H4 (cell line): ENCODE measurements at regions not wholly inside any gene's neighbourhood (a gene's known extent, or its start where the extent isn't known, plus 50 kb on each side); places are given as distances from the start of the nearest gene placed in this dataset.

Source experiments
- DNase-seq: peaks from one replicate; pipeline ENCODE4 v3.0.0-alpha.2; 2015; ENCODE audit warnings: low spot score

DNA sequence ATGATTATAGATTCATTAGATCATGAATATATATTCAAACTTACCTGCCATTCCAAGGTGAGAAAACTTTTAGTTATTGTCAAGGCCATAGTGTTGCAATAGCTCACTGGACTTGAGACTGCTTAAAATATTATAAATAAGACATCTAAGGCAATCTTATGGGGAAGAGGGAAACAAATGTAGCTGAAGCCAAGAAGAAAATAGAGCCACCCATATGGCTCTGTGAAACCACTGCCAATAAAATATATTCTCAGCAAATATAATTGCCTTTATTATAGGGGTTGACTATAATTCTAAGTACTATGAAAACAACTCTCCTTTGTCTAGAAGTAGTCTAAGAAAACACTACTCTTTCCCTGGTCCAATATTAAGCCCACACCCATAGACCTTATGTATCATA, 938.5 kb downstream of the FSTL5 start:
- DNase-seq = no peak

- DNase-seq = no peak
Measured at GRCh38 chr4:161222889-161223288, 940.9 kb downstream of the FSTL5 start.

DNA sequence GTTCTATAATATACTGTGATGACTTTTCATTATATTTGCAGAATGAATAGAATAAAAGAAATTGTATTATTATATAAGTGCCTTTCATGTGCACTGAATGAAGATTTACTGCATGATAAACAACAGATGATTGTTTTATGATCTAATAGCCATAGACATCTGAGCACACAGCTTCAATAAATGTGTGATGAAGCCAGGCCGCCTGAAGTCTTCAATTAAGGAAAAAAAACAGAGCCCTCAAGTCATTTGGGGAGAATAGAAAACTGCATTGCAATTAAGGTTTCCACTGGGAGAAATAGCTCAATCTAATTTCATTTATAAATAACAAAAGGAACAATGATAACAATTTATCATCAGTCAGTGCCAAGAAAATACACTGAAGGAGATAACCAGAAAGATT, 955.2 kb downstream of the FSTL5 start:
- DNase-seq = no peak

DNA sequence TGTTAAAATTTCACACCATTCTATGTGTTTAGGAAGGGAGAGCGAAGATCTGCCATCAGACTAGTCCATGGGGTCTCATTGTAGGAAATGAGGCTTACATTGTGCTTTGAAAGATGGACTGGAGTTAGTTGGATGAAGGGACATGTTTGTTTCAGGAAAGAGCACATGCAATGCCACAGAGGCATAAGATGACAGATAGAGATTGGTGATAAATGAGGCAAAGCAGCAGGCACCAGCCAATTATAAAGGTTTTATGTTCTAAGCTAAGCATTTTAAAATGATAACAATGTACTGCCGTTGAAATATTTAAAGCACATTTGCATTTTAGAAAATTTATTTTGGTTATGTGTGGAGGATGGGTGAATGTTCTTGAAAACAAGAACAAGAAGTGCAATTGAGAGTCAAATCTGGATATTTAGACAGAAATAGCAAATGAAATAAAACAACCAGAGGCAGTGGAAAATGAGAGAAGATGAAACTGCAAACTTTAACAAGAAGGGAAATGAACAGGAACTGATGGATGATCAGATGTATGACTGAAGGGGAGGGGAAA, 957.2 kb downstream of the FSTL5 start:
- no peak for DNase-seq

DNA sequence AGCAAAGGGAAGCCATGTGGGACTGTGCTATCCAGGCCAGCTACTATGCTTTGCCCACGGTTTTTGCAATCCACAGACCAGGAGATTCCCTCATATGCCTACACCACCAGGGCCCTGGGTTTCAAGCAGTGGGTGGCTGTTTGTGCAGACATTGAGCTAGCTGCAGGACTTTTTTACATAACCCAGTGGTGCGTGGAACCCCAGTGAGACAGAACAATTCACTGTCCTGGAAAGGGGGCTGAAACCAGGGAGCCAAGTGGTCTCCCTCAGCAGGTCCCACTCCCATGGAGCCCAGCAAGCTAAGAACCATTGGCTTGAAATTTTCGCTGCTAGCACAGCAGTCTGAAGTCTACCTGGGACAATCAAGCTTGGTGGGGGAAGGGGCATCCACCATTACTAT, 959.9 kb downstream of the FSTL5 start:
- DNase-seq = no peak

DNA sequence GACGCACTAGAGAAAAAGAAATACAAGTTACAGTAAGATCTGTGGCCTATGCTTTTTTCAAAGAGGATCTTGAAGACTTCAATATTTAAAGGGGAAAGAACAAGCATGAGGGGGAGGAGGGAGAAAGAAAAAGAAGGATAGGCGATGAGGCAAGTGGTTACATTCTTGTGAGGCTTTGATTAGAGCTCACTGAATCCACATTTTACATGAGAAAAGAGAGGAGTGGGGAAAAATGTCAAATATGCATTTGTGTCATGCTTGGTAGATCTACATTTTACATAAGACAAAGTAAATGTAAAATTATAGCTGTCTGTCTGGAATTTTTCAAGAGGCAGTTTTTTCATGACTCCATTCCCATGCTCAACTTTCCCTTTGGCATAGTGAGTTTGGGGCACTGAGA, 965.9 kb downstream of the FSTL5 start:
- DNase-seq = no peak

- DNase-seq = no peak
Measured at GRCh38 chr4:161197474-161197873, 966.3 kb downstream of the FSTL5 start.

GRCh38 chr4:161189286-161190134, 974.3 kb downstream of the FSTL5 start:
- DNase-seq = no peak

GRCh38 chr4:161188578-161188977, 975.2 kb downstream of the FSTL5 start:
- no peak for DNase-seq

GRCh38 chr4:161187569-161187968, 976.2 kb downstream of the FSTL5 start:
- no peak for DNase-seq

DNA sequence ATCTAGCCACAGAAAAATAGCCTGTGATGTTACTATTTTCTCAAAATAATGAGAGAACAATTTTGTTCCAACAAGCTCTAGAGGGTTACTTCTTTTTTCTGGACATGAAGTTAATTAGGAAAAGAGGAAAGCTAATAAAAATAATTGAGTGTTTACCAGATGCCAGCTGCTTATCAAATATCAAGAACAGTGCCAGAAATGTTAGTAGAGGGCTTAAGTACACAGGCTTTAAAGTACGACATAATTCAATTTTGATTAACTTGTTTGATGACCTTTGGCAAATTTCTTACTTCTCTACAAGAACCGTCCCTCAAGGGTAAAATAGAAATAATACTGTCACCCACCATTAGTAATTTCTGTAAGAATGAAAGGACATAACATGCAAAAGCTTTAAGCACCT, 977.0 kb downstream of the FSTL5 start:
- no peak for DNase-seq

- no peak for DNase-seq
Measured at GRCh38 chr4:161186012-161186411, 977.8 kb downstream of the FSTL5 start.

DNA sequence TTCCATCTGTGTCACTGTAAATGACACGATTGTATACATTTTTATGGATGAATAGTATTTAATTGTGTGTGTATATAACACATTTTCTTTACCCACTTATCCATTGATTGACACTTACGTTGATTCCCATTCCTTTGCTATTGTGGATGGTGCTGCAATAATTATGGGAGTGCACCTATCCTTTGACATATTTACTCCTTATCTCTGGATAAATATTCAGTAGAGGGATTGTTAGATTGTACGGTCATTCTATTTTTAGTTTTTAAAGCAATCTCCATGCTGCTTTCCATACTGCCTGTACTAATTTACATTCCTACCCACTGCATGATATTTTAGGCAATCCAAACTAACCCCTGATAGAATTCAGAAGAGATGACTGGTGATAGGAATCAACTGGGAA, 980.1 kb downstream of the FSTL5 start:
- DNase-seq = no peak

GRCh38 chr4:161182913-161183312, 980.9 kb downstream of the FSTL5 start:
- no peak for DNase-seq

DNA sequence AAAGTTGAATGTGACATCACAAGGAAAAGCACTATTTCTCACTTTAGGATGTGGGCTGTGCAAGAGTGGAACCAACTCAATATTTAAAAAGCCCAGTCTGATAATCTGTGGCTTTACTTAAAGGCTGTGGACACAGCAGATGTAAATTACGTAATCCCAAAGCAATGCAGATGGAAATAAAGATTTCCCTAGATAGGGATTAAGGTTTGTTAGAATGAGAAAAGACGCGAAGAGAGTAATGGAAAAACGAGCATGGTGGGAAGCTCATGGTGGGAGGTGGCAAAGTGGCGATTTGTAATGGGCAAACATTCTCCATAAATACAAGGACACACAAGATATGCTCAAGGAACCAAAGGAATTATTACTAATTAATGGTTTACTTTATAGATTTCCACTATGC, 985.5 kb downstream of the FSTL5 start:
- no peak for DNase-seq

DNA sequence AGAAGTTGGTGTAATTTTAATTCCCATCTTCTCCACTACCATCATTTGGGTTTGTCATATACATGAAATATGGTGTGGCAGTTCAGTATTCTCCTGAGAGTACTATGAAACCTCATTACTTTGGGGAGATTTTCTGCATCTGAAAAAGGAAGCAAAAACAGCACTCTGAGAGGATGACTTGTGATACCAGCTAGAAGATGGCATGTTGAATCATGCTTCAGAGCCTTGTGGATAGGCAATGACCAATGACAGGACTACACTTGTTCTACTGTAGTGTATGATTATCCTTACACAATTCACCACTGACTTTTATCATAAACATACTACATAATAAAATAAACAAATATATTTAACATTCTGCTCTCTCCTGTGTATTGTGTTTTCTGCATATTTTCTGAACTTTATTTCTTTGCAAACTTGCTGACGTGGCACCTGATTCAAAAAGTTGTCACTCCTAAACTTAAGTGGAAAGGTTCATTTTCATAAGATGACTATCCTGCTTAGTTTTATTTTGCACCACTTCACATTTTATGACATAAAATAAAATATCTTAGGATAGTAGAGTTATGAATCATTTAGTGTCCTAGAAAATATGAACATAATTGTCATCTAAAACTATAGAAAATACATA, 991.3 kb downstream of the FSTL5 start:
- DNase-seq = no peak

- no peak for DNase-seq
Measured at GRCh38 chr4:161167539-161167938, 996.3 kb downstream of the FSTL5 start.

DNA sequence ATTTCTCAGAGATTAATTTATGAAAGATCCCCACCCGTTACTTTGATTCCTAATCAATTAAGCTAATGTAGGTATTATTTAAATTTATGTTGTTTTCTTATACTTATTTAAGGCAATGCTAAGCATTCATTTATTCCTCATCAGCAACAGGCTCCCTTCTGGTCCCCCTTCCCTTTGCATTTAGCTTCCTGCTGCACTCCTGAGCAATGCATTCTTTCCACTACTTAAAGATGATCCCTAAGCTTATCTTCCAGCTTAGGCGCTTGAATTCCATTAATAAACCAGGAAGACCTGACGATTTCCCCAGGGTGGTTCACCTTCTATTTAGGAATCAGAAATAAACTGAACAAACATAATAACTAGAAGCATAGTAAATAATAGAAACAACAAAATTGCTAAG, 1003.1 kb downstream of the FSTL5 start:
- no peak for DNase-seq

DNA sequence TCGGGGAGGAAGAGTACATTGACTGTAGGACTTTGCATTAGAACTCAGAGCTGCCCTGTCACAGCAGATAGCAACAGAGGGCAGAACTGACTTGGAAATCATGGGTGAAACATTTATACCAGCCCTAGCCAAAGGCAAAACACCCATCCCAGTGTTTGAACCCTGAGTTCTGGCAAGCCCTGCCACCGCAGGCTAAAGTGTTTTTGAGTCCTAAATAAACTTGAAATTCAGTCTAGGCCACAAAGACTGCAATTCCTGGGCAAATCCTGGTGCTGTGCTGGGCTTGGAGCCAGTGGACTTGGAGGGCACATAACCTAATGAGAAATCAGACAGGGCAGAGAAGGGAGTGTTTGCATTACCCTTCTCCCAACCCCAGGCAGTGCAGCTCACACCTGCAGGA, 1015.7 kb downstream of the FSTL5 start:
- DNase-seq = no peak

GRCh38 chr4:161143375-161143774, 1020.4 kb downstream of the FSTL5 start:
- no peak for DNase-seq

DNA sequence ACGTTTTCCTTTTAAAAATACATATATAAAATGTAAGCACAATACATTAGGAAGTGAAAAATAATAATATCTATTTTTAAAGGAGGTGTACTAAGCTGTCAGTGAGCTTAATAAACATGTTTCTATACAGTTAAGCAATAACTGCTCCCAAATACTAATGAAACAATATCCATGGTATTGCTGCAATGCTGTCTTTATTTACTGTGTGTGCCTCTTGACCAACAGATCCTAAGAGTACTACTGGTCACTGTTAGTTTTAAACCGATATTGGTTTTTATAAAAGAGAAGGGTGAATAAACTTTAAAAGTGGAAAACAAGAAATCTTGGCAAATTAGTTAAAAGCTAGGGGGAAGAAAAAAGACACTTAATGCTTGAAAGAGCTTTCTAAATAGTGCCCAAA, 1029.0 kb downstream of the FSTL5 start:
- no peak for DNase-seq

GRCh38 chr4:161133586-161134276, 1030.1 kb downstream of the FSTL5 start:
- no peak for DNase-seq
